Trophoblast cell (in vitro differentiated cells and primary cell): ENCODE measurements at regions not wholly inside any gene's neighbourhood (a gene's known extent, or its start where the extent isn't known, plus 50 kb on each side); places are given as distances from the start of the nearest gene placed in this dataset.
A peak's percentile ranks its signal among the peaks of the same experiment; 100 is the strongest.

ENCODE experiments used
- DNase-seq, 2 donors: peaks; one replicate each; pipeline ENCODE4 v3.0.0-alpha.2; 2016
- H2AFZ ChIP-seq: 2 replicates; pipeline ENCODE4 v1.6.1; 2013; ENCODE audit warnings: low read length, moderate library complexity, mild to moderate bottlenecking; ENCODE audit not compliant: insufficient read depth, poor library complexity
- H2AK5ac ChIP-seq: 2 replicates; pipeline ENCODE4 v1.6.1; 2013; ENCODE audit warnings: mild to moderate bottlenecking, low read length
- H2BK120ac ChIP-seq: 2 replicates; pipeline ENCODE4 v1.6.1; 2013; ENCODE audit warnings: low read length, mild to moderate bottlenecking, moderate library complexity; ENCODE audit not compliant: insufficient read depth, poor library complexity
- H2BK12ac ChIP-seq: 2 replicates; pipeline ENCODE4 v1.6.1; 2013; ENCODE audit warnings: mild to moderate bottlenecking, low read length, moderate library complexity
- H2BK5ac ChIP-seq: 2 replicates; pipeline ENCODE4 v1.6.1; 2013; ENCODE audit warnings: low read length, low read depth, moderate library complexity, mild to moderate bottlenecking; ENCODE audit not compliant: poor library complexity
- H3K14ac ChIP-seq: 2 replicates; pipeline ENCODE4 v1.6.1; 2013; ENCODE audit warnings: mild to moderate bottlenecking, low read length
- H3K18ac ChIP-seq: 2 replicates; pipeline ENCODE4 v1.6.1; 2013; ENCODE audit warnings: mild to moderate bottlenecking, low read length
- H3K23ac ChIP-seq: 2 replicates; pipeline ENCODE4 v1.6.1; 2013; ENCODE audit warnings: low read length
- H3K27ac ChIP-seq: 2 replicates; pipeline ENCODE4 v1.5.1; 2013; ENCODE audit warnings: low read depth, mild to moderate bottlenecking, inconsistent platforms, low read length, moderate library complexity
- H3K27me3 ChIP-seq: 2 replicates; pipeline ENCODE4 v1.6.1; 2013; ENCODE audit warnings: inconsistent platforms, mild to moderate bottlenecking, low read length, moderate library complexity; ENCODE audit not compliant: insufficient read depth
- H3K36me3 ChIP-seq, 2 experiments: 1 replicate in 1 of 2; 2 replicates in 1 of 2; pipeline ENCODE4 v1.6.1; 2013; ENCODE audit warnings: low read length in 2 of 2, mild to moderate bottlenecking in 2 of 2, moderate library complexity in 1 of 2; ENCODE audit not compliant: insufficient read depth in 2 of 2, control insufficient read depth in 1 of 2
- H3K4ac ChIP-seq: 2 replicates; pipeline ENCODE4 v1.6.1; 2013; ENCODE audit warnings: low read depth, mild to moderate bottlenecking, low read length, moderate library complexity
- H3K4me1 ChIP-seq, 2 experiments: 1 replicate in 1 of 2; 2 replicates in 1 of 2; pipeline ENCODE4 v1.6.1; 2013; ENCODE audit warnings: low read length in 2 of 2, mild to moderate bottlenecking in 2 of 2, moderate library complexity in 1 of 2; ENCODE audit not compliant: insufficient read depth in 2 of 2, control insufficient read depth in 1 of 2
- H3K4me2 ChIP-seq: 2 replicates; pipeline ENCODE4 v1.6.1; 2013; ENCODE audit warnings: inconsistent platforms, mild to moderate bottlenecking, low read length, moderate library complexity
- H3K4me3 ChIP-seq: 2 replicates; pipeline ENCODE4 v1.5.1; 2013; ENCODE audit warnings: mild to moderate bottlenecking, low read depth, low read length, inconsistent platforms
- H3K79me1 ChIP-seq: one replicate; pipeline ENCODE4 v1.6.1; 2013; ENCODE audit warnings: low read length
- H3K79me2 ChIP-seq: 2 replicates; pipeline ENCODE4 v1.6.1; 2013; ENCODE audit warnings: low read length, mild to moderate bottlenecking; ENCODE audit not compliant: control insufficient read depth, insufficient read depth, poor library complexity
- H3K9ac ChIP-seq: 2 replicates; pipeline ENCODE4 v1.6.1; 2013; ENCODE audit warnings: mild to moderate bottlenecking, low read length
- H3K9me3 ChIP-seq: 2 replicates; pipeline ENCODE4 v1.6.1; 2013; ENCODE audit warnings: low read depth, mild to moderate bottlenecking, control low read depth, inconsistent platforms, low read length; ENCODE audit not compliant: insufficient read depth
- H4K12ac ChIP-seq: 2 replicates; pipeline ENCODE4 v1.6.1; 2013; ENCODE audit warnings: low read depth, mild to moderate bottlenecking, low read length, moderate library complexity
- H4K8ac ChIP-seq: 2 replicates; pipeline ENCODE4 v1.6.1; 2013; ENCODE audit warnings: low read depth, mild to moderate bottlenecking, low read length, moderate library complexity
- H4K91ac ChIP-seq: one replicate; pipeline ENCODE4 v1.6.1; 2013; ENCODE audit warnings: low read depth, mild to moderate bottlenecking, low read length, moderate library complexity
- WGBS: extraction: QIAGEN DNeasy Blood & Tissue Kit; methylation state at CpG from one replicate; pipeline ENCODE4 v1.1.7; 2013; ENCODE audit warnings: missing lambda C conversion rate; ENCODE audit not compliant: insufficient read length, insufficient coverage; ENCODE audit errors: extremely low coverage; 5-methylcytosine and 5-hydroxymethylcytosine counted together

- no peak overlapping the region for H3K4me2 ChIP-seq
These were observed 159.4 kb downstream of the HS3ST3A1 start for GRCh38 chr17:13442361-13442760.

GRCh38 chr17:13441873-13442272 lies 159.9 kb downstream of the HS3ST3A1 start:
- Histone ChIP-seq H3K79me2 (no peaks in the 10 kb centered on the region), H2BK120ac (no peak overlapping the region), H3K36me3 (no peaks in the 10 kb centered on the region), H3K9ac (no peak overlapping the region), H3K18ac (no peak overlapping the region), H3K79me1 (no peaks in the 10 kb centered on the region), H3K27me3 (no peaks in the 10 kb centered on the region), H3K4me3 (no peak overlapping the region), H3K4me2 (no peak overlapping the region), H3K4ac (no peak overlapping the region), H2BK12ac (no peak overlapping the region), H2BK5ac (no peak overlapping the region), H3K27ac (no peak overlapping the region), H3K23ac (no peak overlapping the region), H3K4me1 (peaks cover 0 to 2% of the 10 kb centered on the region in 2 experiments), H3K9me3 (no peaks in the 10 kb centered on the region), H2AK5ac (no peak overlapping the region), H3K14ac (no peak overlapping the region), H2AFZ (no peak overlapping the region), H4K12ac (no peak overlapping the region), H4K8ac (no peak overlapping the region), H4K91ac (no peak overlapping the region)
- no peak for DNase-seq
- WGBS = no CpG with 5 or more reads among the region's 1 CpG

More at GRCh38 chr17:13442361-13442760, 159.4 kb downstream of the HS3ST3A1 start:
- Histone ChIP-seq H2BK5ac (no peak overlapping the region), H2AFZ (no peak overlapping the region), H3K79me2 (no peaks in the 10 kb centered on the region), H3K4me1 (peaks cover 0 to 2% of the 10 kb centered on the region in 2 experiments), H2AK5ac (no peak overlapping the region), H4K12ac (no peak overlapping the region), H3K36me3 (no peaks in the 10 kb centered on the region), H3K4ac (no peak overlapping the region), H3K79me1 (no peaks in the 10 kb centered on the region), H3K4me3 (no peak overlapping the region), H2BK120ac (no peak overlapping the region), H3K18ac (no peak overlapping the region), H2BK12ac (no peak overlapping the region), H4K91ac (no peak overlapping the region), H3K27ac (no peak overlapping the region), H3K9me3 (no peaks in the 10 kb centered on the region), H4K8ac (no peak overlapping the region), H3K27me3 (no peaks in the 10 kb centered on the region), H3K9ac (no peak overlapping the region), H3K14ac (no peak overlapping the region), H3K23ac (no peak overlapping the region)
- DNase-seq = no peak
- no CpG with 5 or more reads among the region's 4 CpGs for WGBS

GRCh38 chr17:13437966-13438779 lies 163.6 kb downstream of the HS3ST3A1 start:
- no peak overlapping the region for H2AK5ac ChIP-seq
- no peaks in the 10 kb centered on the region for H3K36me3 ChIP-seq
- H3K4ac ChIP-seq = no peak overlapping the region
- no peaks in the 10 kb centered on the region for H3K79me1 ChIP-seq
- H4K91ac ChIP-seq = no peak overlapping the region
- H3K27ac ChIP-seq = peak overlapping the region; percentile 48
- no peak overlapping the region for H3K9ac ChIP-seq
- no peak overlapping the region for H2BK5ac ChIP-seq
- DNase-seq = no peak
- no peak overlapping the region for H3K23ac ChIP-seq
- H3K79me2 ChIP-seq = no peaks in the 10 kb centered on the region
- H3K9me3 ChIP-seq = no peaks in the 10 kb centered on the region
- no peak overlapping the region for H3K4me3 ChIP-seq
- H3K18ac ChIP-seq = no peak overlapping the region
- peaks cover 0 to 2% of the 10 kb centered on the region in 2 experiments for H3K4me1 ChIP-seq
- H4K8ac ChIP-seq = no peak overlapping the region
- no peak overlapping the region for H4K12ac ChIP-seq
- no peak overlapping the region for H3K14ac ChIP-seq
- no CpG with 5 or more reads among the region's 17 CpGs for WGBS
- no peak overlapping the region for H3K4me2 ChIP-seq
- no peak overlapping the region for H2BK120ac ChIP-seq
- H2BK12ac ChIP-seq = no peak overlapping the region
- no peaks in the 10 kb centered on the region for H3K27me3 ChIP-seq
- no peak overlapping the region for H2AFZ ChIP-seq

GRCh38 chr17:13435230-13435629 lies 166.5 kb downstream of the HS3ST3A1 start:
- no peak overlapping the region for H3K4me2 ChIP-seq
- H2BK12ac ChIP-seq = no peak overlapping the region
- no peak overlapping the region for H3K14ac ChIP-seq
- H4K8ac ChIP-seq = no peak overlapping the region
- no peak overlapping the region for H2AK5ac ChIP-seq
- H2BK120ac ChIP-seq = no peak overlapping the region
- no peak overlapping the region for H4K91ac ChIP-seq
- no peak overlapping the region for H3K4me3 ChIP-seq
- H3K79me1 ChIP-seq = no peaks in the 10 kb centered on the region
- no peaks in the 10 kb centered on the region for H3K27me3 ChIP-seq
- H3K36me3 ChIP-seq = no peaks in the 10 kb centered on the region
- no CpG with 5 or more reads among the region's 3 CpGs for WGBS
- H2BK5ac ChIP-seq = no peak overlapping the region
- no peak overlapping the region for H3K18ac ChIP-seq
- no peaks in the 10 kb centered on the region for H3K9me3 ChIP-seq
- no peak overlapping the region for H3K4ac ChIP-seq
- no peak overlapping the region for H2AFZ ChIP-seq
- H3K23ac ChIP-seq = no peak overlapping the region
- H3K4me1 ChIP-seq = peaks cover 0 to 2% of the 10 kb centered on the region in 2 experiments
- no peaks in the 10 kb centered on the region for H3K79me2 ChIP-seq
- no peak overlapping the region for H3K9ac ChIP-seq
- no peak overlapping the region for H4K12ac ChIP-seq
- no peak overlapping the region for H3K27ac ChIP-seq
- no peak for DNase-seq
